Activated CD4-positive, alpha-beta T cell treated with anti-CD3 and anti-CD28 coated beads, Interleukin-2, amount 10 ng/mL, durations not matched to agents 24 days and 14 days (primary cell): ENCODE measurements at regions not wholly inside any gene's neighbourhood (a gene's known extent, or its start where the extent isn't known, plus 50 kb on each side); places are given as distances from the start of the nearest gene placed in this dataset.

Source experiments
- DNase-seq: peaks from one replicate; pipeline ENCODE4 v3.0.0; 2022
- H3K27ac Mint-ChIP-seq: one replicate; pipeline ENCODE4 v1.8.0; 2022; ENCODE audit warnings: mild to moderate bottlenecking, mixed read lengths
- H3K27me3 Mint-ChIP-seq: one replicate; pipeline ENCODE4 v1.8.0; 2022; ENCODE audit warnings: mixed read lengths
- H3K36me3 Mint-ChIP-seq: one replicate; pipeline ENCODE4 v1.8.0; 2022; ENCODE audit warnings: low read depth, mild to moderate bottlenecking, mixed read lengths
- H3K4me1 Mint-ChIP-seq: one replicate; pipeline ENCODE4 v1.8.0; 2021; ENCODE audit warnings: mixed read lengths
- H3K4me3 Mint-ChIP-seq: one replicate; pipeline ENCODE4 v1.8.0; 2022; ENCODE audit warnings: mild to moderate bottlenecking, moderate library complexity, mixed read lengths
- H3K9me3 Mint-ChIP-seq: one replicate; pipeline ENCODE4 v1.8.0; 2021; ENCODE audit warnings: mixed read lengths
- intact Hi-C: fragments of 100-400 bp; cut with micrococcal nuclease; formaldehyde crosslinking; loops from one replicate; pipeline ENCODE4 v1.15.1; 2023

DNA sequence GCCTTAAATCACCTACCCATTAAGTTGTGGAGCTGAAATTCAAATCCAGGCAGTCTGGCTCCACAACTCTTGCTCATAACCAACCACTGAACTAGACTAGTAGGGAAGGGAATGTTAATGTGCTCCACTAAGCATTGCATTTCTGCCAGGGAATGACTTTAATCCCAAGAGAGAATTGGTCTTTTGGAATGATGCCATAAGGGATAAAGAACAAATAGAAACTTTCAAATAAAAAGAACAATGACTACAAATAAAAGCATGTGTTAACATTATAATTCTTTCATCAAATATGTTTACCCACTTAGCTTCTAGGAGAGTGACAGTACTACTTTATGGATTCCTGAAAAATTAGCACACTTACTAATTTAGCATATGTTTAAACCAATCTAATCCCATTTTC, 905.9 kb downstream of the CENPC start:
- intact Hi-C loops = no loop called here
- Mint-ChIP-seq H3K9me3 (no peaks in the 10 kb centered on the region), H3K4me3 (no peak overlapping the region), H3K36me3 (no peaks in the 10 kb centered on the region), H3K4me1 (no peaks in the 10 kb centered on the region), H3K27me3 (no peaks in the 10 kb centered on the region), H3K27ac (no peak overlapping the region)
- DNase-seq = no peak

DNA sequence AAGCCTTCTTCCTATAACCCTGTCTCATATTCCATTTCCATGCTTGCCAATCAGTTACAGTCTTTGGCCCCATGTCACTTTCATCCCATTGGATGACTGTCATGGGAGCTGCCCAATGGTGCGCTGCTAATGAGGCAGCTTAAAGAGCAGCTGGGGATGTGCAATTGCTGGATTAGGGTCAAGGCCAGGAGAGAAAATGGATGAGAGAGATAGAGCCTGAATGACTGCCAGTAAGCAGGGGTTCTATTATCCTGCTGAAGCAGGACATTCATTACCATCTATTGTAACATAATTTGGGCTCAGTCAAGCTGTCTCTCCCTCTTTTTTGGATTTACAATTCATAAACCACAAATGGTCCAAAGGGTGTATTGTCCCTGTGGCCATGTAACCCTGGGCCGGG, 909.0 kb downstream of the CENPC start:
- Mint-ChIP-seq H3K27ac (no peak overlapping the region), H3K36me3 (no peaks in the 10 kb centered on the region), H3K4me3 (no peak overlapping the region), H3K9me3 (no peaks in the 10 kb centered on the region), H3K4me1 (no peaks in the 10 kb centered on the region), H3K27me3 (no peaks in the 10 kb centered on the region)
- DNase-seq = no peak
- intact Hi-C loops = no loop called here

DNA sequence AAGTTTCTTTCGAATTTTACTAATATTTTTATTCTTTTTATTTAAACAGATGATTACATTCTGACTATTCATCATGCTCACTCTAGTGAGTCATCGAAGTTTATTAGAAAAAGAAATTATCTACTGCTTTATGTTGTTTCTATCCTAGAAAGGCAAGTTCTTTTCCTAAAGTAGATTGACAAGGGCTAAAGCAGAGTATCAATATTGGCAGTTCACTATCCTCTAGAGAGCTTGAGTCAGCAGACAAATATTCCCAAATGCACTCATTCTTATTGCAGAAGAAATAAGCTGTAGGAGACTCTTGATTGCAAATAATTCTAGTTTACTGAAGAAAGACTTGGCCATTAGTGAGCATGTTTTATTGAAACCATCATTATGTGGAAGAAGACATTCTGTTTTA, 911.8 kb downstream of the CENPC start:
- DNase-seq = no peak
- H3K36me3 Mint-ChIP-seq = no peaks in the 10 kb centered on the region
- H3K27ac Mint-ChIP-seq = no peak overlapping the region
- no peaks in the 10 kb centered on the region for H3K27me3 Mint-ChIP-seq
- H3K4me3 Mint-ChIP-seq = no peak overlapping the region
- no peaks in the 10 kb centered on the region for H3K4me1 Mint-ChIP-seq
- H3K9me3 Mint-ChIP-seq = no peaks in the 10 kb centered on the region
- intact Hi-C loops = no loop called here

DNA sequence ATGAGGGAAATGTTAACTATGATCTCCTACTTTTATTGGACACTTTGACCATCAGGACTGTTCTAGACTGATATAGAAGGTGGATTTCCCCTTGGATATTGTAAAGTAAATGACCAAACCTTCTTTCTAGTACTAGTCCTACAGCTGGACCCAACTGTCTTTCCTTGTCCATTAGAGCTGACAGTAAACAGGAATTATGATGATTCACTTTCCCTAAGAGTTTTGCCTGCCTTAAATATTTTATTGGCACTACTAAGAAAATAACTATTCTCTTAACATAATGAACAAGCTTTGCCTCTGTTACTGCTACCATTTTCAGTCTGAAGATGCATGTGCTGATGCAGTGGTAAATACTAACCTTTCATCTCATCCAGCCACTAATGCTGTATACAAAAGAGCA, 915.4 kb downstream of the CENPC start:
- H3K9me3 Mint-ChIP-seq = no peaks in the 10 kb centered on the region

DNA sequence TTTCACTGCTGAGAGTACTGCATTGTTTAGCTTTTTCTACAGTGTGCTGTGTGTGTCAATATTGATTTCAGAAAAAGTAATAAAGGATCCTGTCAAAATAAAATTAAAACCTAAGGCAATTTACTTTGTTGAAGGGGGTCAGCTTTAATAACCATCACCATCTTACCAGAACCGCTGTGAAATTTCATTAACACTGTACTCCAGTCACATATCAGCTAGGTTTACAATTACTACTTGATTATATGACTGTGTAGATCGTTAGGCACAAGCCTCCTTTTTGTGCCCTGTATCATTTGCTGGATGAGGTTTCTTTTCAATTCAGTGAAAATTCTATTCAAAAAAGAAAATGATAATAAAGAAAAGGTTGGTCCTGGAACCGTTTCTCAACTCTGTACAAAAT, 917.2 kb downstream of the CENPC start:
- Mint-ChIP-seq H3K4me1 (no peaks in the 10 kb centered on the region), H3K9me3 (no peaks in the 10 kb centered on the region), H3K36me3 (no peaks in the 10 kb centered on the region), H3K27me3 (no peaks in the 10 kb centered on the region), H3K27ac (no peak overlapping the region), H3K4me3 (no peak overlapping the region)
- intact Hi-C loops = no loop called here
- DNase-seq = no peak

More for the DNA sequence above, 915.4 kb downstream of the CENPC start:
- Mint-ChIP-seq H3K4me1 (no peaks in the 10 kb centered on the region), H3K4me3 (no peak overlapping the region), H3K36me3 (no peaks in the 10 kb centered on the region), H3K27me3 (no peaks in the 10 kb centered on the region), H3K27ac (no peak overlapping the region)
- intact Hi-C loops = no loop called here
- no peak for DNase-seq

DNA sequence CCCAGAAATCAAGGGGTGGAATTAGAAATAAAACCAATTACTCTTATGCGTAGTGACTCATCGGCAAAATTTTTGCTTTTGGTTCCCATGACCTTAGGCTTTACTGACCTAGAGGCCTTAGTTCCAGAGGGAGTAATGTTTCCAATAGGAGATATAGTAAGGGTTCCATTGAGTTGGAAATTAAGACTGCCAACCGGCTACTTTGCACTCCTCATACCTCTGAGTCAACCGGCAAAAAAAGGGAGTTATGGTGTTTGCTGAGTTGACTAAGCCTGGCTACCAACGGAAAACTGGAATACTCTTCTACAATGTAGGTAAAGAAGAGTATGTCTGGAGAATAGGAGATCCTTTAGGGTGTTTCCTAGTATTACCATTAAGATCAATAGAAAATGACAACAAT, 919.8 kb downstream of the CENPC start:
- H3K27me3 Mint-ChIP-seq = no peaks in the 10 kb centered on the region
- H3K4me3 Mint-ChIP-seq = no peak overlapping the region
- no peak for DNase-seq
- H3K4me1 Mint-ChIP-seq = no peaks in the 10 kb centered on the region
- intact Hi-C loops = no loop called here
- H3K27ac Mint-ChIP-seq = no peak overlapping the region
- no peaks in the 10 kb centered on the region for H3K36me3 Mint-ChIP-seq
- H3K9me3 Mint-ChIP-seq = no peaks in the 10 kb centered on the region

DNA sequence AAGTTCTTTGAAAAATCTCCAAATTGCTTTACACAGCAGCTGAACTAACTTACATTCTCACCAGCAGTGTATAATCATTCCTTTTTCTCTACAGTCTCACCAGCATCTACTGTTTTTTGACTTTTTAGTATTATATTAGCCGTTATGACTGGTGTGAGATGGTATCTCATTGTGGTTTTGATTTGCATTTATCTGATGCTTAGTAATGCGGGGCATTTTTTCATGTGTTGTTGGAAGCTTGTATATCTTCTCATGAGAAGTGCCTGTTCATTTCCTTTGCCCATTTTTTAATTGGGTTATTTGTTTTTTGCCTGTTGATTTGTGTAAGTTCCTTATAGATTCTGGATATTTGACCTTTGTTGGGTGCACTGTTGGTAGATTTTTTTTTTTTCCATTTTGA, 931.7 kb downstream of the CENPC start:
- Mint-ChIP-seq H3K9me3 (peaks cover 7% of the 10 kb centered on the region), H3K36me3 (no peaks in the 10 kb centered on the region), H3K27ac (no peak overlapping the region), H3K27me3 (no peaks in the 10 kb centered on the region), H3K4me1 (no peaks in the 10 kb centered on the region), H3K4me3 (no peak overlapping the region)
- DNase-seq = no peak
- intact Hi-C loops = no loop called here

DNA sequence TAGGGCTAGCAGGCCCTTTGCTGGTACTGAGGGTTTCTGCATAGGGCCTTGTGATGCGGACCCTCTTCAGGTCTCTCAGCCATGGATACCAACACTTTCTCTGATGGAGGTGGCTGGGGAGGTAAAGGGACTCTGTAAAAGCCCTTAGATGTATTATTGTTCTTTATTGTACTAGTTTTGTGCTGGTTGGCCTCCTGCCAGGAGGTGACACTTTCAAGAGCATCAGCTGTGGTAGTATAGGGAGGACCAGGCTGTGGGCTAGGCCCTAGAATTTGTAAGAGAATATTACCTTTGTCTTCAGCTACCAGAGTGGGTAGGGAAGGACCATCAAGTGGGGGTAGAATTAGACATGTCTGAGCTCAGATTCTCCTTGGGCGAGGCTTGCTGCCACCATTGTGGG, 936.3 kb downstream of the CENPC start:
- Mint-ChIP-seq H3K9me3 (no peaks in the 10 kb centered on the region), H3K4me3 (no peak overlapping the region), H3K27ac (no peak overlapping the region), H3K27me3 (no peaks in the 10 kb centered on the region), H3K4me1 (no peaks in the 10 kb centered on the region), H3K36me3 (no peaks in the 10 kb centered on the region)
- intact Hi-C loops = no loop called here
- DNase-seq = no peak

DNA sequence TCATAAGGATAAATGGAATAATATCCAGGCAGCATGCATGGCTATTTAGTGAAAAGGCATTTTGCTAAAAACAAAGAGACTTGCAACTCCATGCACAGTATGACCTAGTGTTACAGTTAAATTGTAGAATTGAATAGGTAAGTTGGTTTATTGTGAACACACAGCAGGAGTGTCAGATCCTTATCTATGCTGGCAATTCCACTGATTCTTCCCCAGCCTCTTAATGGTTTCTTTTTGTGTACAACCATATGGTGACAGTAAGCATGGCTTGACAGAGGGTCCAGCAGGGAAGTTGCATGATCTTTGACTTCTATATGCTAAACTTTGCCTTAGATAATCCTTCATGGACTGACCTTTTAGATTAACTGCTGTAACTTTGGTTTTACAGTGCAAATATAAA, 936.6 kb upstream of the EPHA5 start:
- intact Hi-C loops = no loop called here

DNA sequence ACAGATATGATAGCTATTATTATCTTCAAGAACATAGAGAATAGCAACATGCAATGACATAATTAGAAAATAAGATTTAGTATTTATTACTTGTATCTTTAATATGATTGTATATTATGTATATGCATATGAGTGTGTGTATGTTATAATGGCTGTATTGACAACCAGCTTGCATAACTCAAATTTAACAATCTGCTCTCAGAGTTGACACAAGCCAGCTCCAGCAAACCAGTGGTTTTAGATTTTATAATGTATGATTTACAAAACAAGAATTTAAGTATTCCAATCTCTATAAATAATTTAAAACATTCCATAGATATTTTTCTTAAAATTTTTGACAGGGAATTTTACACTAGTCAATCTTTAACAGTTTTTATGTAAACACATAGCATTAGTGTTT, 935.9 kb upstream of the EPHA5 start:
- DNase-seq = no peak
- H3K27ac Mint-ChIP-seq = no peak overlapping the region
- H3K27me3 Mint-ChIP-seq = no peaks in the 10 kb centered on the region
- no peaks in the 10 kb centered on the region for H3K36me3 Mint-ChIP-seq
- no peaks in the 10 kb centered on the region for H3K9me3 Mint-ChIP-seq
- intact Hi-C loops = no loop called here
- no peak overlapping the region for H3K4me3 Mint-ChIP-seq
- no peaks in the 10 kb centered on the region for H3K4me1 Mint-ChIP-seq

More for the DNA sequence above, 936.6 kb upstream of the EPHA5 start:
- Mint-ChIP-seq H3K36me3 (no peaks in the 10 kb centered on the region), H3K27me3 (no peaks in the 10 kb centered on the region), H3K9me3 (no peaks in the 10 kb centered on the region), H3K27ac (no peak overlapping the region), H3K4me1 (no peaks in the 10 kb centered on the region), H3K4me3 (no peak overlapping the region)
- DNase-seq = no peak

DNA sequence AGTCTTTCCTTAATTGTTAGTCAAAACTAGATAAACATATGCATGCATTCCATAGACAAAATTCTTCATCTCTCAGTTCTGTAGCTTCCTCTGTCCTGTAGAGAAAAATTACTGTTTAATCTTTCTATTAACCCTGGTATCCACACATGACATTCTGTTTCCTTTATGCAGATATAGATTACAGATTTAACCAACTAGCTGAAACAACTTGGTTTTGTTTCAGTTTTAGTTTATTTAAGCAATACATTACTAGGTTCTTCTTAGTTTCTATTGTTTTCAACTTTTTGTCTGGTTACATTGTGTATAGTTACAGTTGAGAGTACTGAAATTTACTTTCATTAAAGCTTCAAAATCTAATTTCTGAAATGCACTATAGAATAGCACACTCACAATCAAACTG, 933.9 kb upstream of the EPHA5 start:
- no peak for DNase-seq
- intact Hi-C loops = no loop called here
- Mint-ChIP-seq H3K4me3 (no peak overlapping the region), H3K36me3 (no peaks in the 10 kb centered on the region), H3K4me1 (no peaks in the 10 kb centered on the region), H3K27ac (no peak overlapping the region), H3K27me3 (no peaks in the 10 kb centered on the region), H3K9me3 (no peaks in the 10 kb centered on the region)

DNA sequence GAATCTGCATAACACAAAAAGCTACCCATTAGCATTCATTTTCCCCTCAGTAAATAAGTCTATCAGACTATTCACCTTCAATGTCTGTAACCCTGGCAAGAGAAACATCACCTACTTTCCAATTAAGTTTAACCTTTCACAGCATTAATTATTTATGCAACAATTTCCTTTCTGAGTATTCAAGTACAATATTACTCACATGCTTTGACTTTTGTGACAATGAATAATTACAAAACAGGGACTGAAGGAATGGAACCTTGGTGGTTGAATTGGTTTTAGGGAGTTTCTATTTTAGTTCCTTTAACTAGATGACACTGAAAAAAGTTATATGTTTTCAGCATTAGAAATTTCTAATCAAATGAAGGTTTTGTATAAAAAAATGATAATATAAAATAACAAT, 932.3 kb upstream of the EPHA5 start:
- Mint-ChIP-seq H3K27ac (no peak overlapping the region), H3K27me3 (no peaks in the 10 kb centered on the region), H3K4me3 (no peak overlapping the region), H3K4me1 (no peaks in the 10 kb centered on the region), H3K9me3 (no peaks in the 10 kb centered on the region), H3K36me3 (no peaks in the 10 kb centered on the region)
- DNase-seq = no peak
- intact Hi-C loops = no loop called here

DNA sequence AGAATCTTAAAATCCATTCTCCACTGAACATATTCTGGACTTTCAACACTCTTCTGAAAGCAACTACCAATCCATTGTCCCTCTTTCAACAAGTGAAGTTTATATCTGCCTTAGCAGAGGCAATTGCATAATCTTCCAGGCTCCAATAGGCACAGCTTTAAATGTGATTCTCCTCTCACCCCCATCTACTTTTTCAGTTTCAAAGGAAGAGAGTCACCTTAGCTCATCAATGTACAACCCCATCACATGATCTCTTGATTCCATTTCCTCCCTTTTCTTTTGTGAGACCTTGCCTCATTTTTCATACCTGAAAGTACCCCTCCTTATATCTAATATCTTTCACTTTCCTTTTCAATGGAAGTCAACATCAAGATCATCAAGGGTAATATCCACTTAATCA, 921.7 kb upstream of the EPHA5 start:
- no peaks in the 10 kb centered on the region for H3K27me3 Mint-ChIP-seq
- no peaks in the 10 kb centered on the region for H3K9me3 Mint-ChIP-seq
- H3K27ac Mint-ChIP-seq = no peak overlapping the region
- no peaks in the 10 kb centered on the region for H3K36me3 Mint-ChIP-seq
- intact Hi-C loops = no loop called here
- no peak overlapping the region for H3K4me3 Mint-ChIP-seq
- DNase-seq = no peak
- no peaks in the 10 kb centered on the region for H3K4me1 Mint-ChIP-seq

DNA sequence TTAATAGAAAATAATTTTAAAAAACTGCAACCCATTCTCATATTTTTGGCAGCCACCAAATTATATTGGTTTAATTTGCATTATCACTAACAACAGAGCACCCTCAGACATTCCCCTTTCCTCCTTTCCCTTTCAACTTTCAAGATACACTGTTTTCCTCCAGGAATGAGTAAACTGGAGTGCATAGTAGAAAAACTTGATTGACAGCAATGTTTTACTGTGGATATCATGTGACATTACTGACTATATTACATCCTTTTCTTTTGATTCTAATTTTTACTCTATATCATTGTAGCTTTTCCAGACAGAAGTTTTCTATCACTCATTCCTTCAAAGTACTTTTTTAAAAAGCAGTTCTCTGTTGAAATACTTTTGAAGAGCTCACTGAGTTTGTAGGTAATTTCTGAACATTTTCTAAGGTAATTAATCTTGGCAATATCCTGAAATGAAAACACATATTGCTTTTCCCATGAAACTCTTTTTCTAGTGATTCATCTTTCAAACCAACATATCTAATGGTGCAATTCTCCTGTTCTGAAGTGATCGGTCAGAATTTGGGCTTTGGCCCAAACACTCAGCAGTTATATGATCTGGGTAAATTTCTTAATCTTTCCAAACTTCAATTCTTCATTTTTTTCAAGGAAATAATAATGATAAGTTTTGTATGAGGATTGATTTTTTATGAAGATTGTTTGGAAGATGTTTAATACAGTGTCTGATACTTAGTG, 920.4 kb upstream of the EPHA5 start:
- Mint-ChIP-seq H3K4me1 (no peaks in the 10 kb centered on the region), H3K4me3 (no peak overlapping the region), H3K27me3 (no peaks in the 10 kb centered on the region), H3K36me3 (no peaks in the 10 kb centered on the region), H3K9me3 (no peaks in the 10 kb centered on the region), H3K27ac (no peak overlapping the region)
- intact Hi-C loops = no loop called here
- DNase-seq = no peak

DNA sequence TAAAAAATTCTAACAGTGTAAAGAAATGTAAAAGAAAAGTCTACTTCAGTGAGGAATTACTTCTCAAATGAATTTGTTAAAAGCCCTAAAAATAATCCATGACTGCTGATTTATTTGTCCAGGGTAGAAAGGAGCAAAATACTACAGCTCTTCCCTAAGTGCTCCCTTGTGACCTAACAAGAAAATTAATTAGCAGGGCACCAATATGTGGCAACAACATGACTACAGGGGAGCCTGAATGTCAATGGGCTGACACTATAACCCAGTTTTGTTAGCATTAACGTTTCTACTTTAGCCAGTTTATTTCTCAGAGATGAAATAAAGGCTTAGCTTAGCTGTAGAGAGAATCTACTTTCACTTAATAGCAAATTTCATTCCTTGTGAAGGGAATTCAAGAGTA, 918.9 kb upstream of the EPHA5 start:
- no peak overlapping the region for H3K4me3 Mint-ChIP-seq
- intact Hi-C loops = no loop called here
- no peak overlapping the region for H3K27ac Mint-ChIP-seq
- no peak for DNase-seq
- H3K36me3 Mint-ChIP-seq = no peaks in the 10 kb centered on the region
- no peaks in the 10 kb centered on the region for H3K27me3 Mint-ChIP-seq
- no peaks in the 10 kb centered on the region for H3K9me3 Mint-ChIP-seq
- no peaks in the 10 kb centered on the region for H3K4me1 Mint-ChIP-seq
